Astrocyte (in vitro differentiated cells and primary cell): ENCODE measurements at regions not wholly inside any gene's neighbourhood (a gene's known extent, or its start where the extent isn't known, plus 50 kb on each side); places are given as distances from the start of the nearest gene placed in this dataset.

Experiments used
- CTCF ChIP-seq: IDR thresholded peaks from 2 replicates; pipeline ENCODE4 v1.5.1; 2011; ENCODE audit warnings: low read depth, mild to moderate bottlenecking, inconsistent platforms, low read length, moderate library complexity; ENCODE audit not compliant: insufficient read depth
- EZH2 ChIP-seq: IDR thresholded peaks from 2 replicates; pipeline ENCODE4 v1.6.1; 2012; ENCODE audit warnings: mild to moderate bottlenecking, low read length, inconsistent platforms; ENCODE audit not compliant: insufficient read depth

GRCh38 chr12:114829833-114830232 lies 145.9 kb upstream of the TBX3 start:
- TF ChIP-seq CTCF = no peak
- no peak for TF ChIP-seq EZH2
